Erythroblast (primary cell): ENCODE measurements at regions not wholly inside any gene's neighbourhood (a gene's known extent, or its start where the extent isn't known, plus 50 kb on each side); places are given as distances from the start of the nearest gene placed in this dataset.

ENCODE experiments used
- GATA1 ChIP-seq: IDR thresholded peaks from 2 replicates; pipeline ENCODE4 v1.6.1; 2011; ENCODE audit warnings: low read depth, mild to moderate bottlenecking, control low read depth, low read length, moderate library complexity
- POLR2A ChIP-seq: IDR thresholded peaks from 2 replicates; pipeline ENCODE4 v1.6.1; 2011; ENCODE audit warnings: mild to moderate bottlenecking, low read length

DNA sequence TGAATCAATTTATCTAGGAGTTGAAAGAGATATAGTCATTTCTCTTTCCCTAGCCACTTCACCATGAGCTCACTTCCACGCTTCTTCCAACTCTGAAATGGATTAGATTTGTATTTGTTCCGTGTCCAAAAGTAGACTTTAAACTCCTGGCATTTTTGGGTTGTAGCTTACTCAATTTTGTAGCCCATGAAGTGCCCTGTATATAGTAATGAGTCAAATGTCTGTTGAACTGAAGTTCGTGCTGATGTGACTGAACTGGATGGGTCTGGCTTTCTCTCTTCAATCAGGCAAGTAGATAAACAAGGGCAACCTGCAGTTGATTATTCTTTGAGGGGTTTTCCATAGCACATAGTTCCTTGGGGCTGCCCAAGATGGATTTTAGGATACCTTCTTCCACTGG is 450.6 kb downstream of the SH2D1A start:
- TF ChIP-seq POLR2A (no peak), GATA1 (no peak)
